LNCAP (cell line): ENCODE measurements at regions not wholly inside any gene's neighbourhood (a gene's known extent, or its start where the extent isn't known, plus 50 kb on each side); places are given as distances from the start of the nearest gene placed in this dataset.

ENCODE experiments used
- CTCF ChIP-seq: fragments of 450-650 bp; IDR thresholded peaks from 2 replicates; pipeline ENCODE4 v1.5.1; 2017; ENCODE audit warnings: mild to moderate bottlenecking

DNA sequence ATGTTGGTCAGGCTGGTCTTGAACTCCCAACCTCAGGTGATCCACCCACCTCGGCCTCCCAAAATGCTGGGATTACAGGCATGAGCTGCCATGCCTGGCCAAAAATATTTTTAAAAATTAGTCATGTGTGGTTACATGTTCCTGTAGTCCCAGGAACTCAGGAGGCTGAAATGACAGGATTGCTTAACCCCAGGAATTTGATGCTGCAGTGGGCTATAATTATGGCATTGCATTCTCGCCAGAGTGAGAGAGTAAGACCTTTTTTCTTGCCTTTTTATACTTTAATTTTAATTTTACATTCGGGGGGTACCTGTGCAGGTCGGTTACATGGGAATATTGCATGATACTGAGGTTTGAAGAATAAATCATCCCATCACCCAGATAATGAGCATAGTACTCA is 86.6 kb upstream of the ZNF92 start:
- TF ChIP-seq CTCF, result no peak

DNA sequence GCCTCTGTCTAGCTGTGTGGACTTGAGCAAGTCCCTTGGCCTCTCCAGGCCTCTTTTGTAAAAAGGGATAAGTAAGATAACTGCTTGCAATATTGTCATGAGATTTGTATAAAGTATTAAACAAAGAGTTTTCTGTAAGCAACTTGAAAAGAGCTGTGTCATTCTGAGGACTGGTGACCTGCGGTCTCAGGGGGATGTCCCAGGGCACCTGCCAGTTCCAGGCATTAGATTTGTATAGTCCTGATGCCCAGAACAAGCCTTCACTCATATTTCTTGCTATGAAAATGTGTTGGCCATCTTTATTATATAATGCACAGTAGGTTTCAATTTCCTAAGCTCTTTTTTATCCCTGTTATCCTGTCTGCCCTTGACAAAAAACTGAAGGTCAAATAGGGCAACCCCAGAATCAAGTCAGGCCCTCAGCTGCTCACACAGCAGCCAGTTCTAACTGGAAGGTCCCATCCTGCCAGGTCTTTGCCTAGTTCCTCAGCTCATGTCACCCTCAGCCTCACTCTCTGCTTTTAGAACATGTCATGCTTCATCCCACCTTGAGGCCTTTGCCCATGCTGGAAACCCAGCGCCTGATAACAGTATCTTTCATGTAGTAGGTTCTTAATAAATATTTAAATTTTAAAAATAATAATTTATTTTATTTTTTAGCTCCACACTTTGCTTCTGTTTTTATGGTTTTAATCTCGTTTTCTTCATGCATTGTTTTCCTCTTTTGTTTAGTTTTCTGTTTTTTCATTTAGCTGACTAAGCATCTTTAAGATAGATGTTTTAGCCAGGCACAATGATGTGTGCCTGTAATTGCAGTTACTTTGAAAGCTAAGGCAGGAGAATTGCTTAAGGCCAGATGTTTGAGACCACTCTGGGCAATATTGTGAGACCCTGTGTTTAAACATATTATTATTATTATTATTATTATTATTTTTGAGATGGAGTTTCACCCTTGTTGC is 87.5 kb upstream of the ZNF92 start:
- TF ChIP-seq CTCF, result no peak

DNA sequence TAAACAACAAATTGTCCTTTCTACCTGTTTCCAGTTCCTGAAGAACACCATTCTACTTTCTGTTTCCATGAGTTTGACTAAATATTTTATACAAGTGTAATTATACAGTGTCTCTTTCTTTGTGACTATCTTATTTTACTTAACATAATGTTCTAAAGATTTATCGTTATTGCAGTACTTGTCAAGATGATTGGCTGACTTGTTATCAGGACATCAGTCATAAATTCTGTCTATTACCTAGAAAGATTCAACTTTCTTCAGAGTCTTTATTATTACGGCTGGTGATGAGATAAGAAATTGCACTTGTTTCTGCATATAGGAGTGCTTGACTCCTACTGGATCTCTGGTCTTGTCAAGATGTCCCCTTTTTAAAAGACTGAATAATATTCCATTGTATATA is 93.9 kb upstream of the ZNF92 start:
- no peak for TF ChIP-seq CTCF

- TF ChIP-seq CTCF, result no peak
Observed at GRCh38 chr7:65276822-65277221, 96.8 kb upstream of the ZNF92 start.

GRCh38 chr7:65269150-65269856 is 104.4 kb upstream of the ZNF92 start:
- TF ChIP-seq CTCF, result no peak

DNA sequence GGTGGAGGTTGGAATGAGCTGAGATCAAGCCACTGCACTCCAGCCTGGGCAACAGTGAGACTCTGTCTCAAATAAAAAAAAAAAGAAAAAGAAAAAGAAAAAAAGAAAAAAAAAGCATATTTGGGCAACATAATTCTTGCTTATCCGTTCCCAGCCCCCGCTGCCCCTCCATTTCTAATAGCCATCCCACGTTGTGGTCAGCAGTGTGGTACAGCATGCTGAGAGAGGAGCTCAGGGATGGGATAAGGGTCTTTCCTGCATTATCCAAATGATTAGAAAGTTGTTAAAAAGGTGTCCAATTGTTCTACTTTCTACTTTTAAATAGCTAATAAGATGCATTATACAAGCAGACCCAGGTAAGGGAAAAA is 104.9 kb upstream of the ZNF92 start:
- no peak for TF ChIP-seq CTCF

GRCh38 chr7:65265933-65266519 is 107.6 kb upstream of the ZNF92 start:
- no peak for TF ChIP-seq CTCF
